ENCODE measurements at regions not wholly inside any gene's neighbourhood (a gene's known extent, or its start where the extent isn't known, plus 50 kb on each side); places are given as distances from the start of the nearest gene placed in this dataset.

DNA sequence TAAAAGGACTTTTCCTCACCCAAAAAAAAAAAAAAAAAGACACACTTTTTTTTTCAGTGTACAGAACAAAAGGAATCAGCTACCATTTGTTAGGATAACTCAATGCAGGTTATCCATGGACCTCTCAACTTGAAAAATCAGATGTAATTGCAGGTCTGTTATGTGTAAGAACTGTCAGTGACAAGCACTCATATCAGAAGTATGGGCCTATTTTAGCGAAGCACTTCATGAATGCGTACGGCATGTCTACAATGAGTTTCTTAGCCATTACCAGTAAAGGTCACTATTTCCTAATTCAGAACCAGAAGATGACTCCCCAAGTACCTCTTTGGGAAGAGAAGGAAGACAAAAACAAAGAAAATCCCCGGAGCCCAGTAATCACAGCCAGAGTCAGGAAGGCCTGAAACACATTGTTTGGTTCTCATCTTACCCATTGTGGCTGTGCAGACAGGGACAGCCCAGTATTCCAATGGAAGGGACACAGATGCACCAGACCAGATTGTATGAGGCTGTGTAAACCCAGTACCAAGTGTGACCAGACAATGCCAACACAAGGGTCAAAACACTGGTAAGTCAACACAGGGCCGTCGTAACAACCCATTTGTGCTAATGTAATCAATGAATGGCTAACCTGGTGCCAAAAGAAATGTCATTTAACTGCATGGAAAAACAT, 188.0 kb downstream of the PMP22 start:
- no peaks in the 10 kb centered on the region for H3K36me3 Mint-ChIP-seq
- DNase-seq = no peak
- peaks cover 0 to 6% (median 0%) of the 10 kb centered on the region in 7 donors for H3K9me3 Mint-ChIP-seq
- no peak for ATAC-seq (ENCODE audit: low read depth in 2 of 2)
- no peak overlapping the region for H3K4me3 Mint-ChIP-seq
- no peaks in the 10 kb centered on the region for H3K4me1 Mint-ChIP-seq
- H3K27me3 Mint-ChIP-seq = peaks cover 0 to 21% (median 11%) of the 10 kb centered on the region in 3 donors
- H3K27ac Mint-ChIP-seq = no peak overlapping the region

DNA sequence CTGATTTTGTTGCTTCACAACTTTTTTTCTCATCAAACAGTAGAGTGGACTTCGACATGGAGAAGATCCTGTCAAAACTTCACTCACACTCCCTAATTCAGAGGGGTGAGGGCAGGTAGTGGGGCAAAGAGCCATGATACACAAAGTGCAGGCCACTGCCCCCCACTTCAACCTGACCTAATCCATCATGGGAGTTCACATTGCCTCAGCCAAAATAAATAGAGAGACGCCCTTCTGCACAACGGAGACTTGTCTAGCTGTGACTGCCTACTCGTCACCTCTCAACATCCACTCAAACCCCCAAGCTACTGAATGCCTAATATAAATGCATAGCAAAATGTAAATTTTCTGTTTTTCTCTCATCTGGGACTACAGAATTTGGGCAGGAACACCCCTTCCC, 213.2 kb downstream of the PMP22 start:
- H3K36me3 Mint-ChIP-seq = no peaks in the 10 kb centered on the region
- no peak overlapping the region for H3K27ac Mint-ChIP-seq
- ATAC-seq (ENCODE audit: low read depth in 2 of 2) (no peak), DNase-seq (no peak)
- no peaks in the 10 kb centered on the region for H3K4me1 Mint-ChIP-seq
- no peak overlapping the region for H3K4me3 Mint-ChIP-seq
- H3K27me3 Mint-ChIP-seq = peaks cover 8 to 25% (median 22%) of the 10 kb centered on the region in 3 donors
- peaks cover 0 to 14% (median 2%) of the 10 kb centered on the region in 7 donors for H3K9me3 Mint-ChIP-seq

DNA sequence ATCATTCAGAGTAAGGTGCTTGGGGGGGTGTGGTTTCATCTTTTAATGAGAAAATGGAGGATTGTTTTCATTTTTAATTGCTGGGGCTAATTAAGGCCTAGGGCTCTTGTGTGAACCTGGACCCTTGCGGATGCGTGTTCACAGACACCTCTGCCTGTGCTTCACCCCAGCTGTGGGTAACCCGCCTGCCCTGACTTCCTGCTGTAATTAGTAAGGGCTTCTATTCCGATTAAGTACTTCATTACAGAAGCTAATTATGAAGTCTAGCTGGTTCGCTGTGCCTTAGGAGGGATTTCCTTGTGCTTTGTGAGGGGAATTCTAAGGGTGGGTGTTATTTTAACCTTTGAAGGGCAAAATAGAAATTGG, 215.3 kb downstream of the PMP22 start:
- H3K4me3 Mint-ChIP-seq = no peak overlapping the region
- H3K9me3 Mint-ChIP-seq = peaks cover 0 to 11% (median under 1%) of the 10 kb centered on the region in 7 donors
- DNase-seq (no peak), ATAC-seq (ENCODE audit: low read depth in 2 of 2) (no peak)
- H3K4me1 Mint-ChIP-seq = no peaks in the 10 kb centered on the region
- no peaks in the 10 kb centered on the region for H3K36me3 Mint-ChIP-seq
- H3K27me3 Mint-ChIP-seq = peaks cover 8 to 25% (median 20%) of the 10 kb centered on the region in 3 donors
- no peak overlapping the region for H3K27ac Mint-ChIP-seq

DNA sequence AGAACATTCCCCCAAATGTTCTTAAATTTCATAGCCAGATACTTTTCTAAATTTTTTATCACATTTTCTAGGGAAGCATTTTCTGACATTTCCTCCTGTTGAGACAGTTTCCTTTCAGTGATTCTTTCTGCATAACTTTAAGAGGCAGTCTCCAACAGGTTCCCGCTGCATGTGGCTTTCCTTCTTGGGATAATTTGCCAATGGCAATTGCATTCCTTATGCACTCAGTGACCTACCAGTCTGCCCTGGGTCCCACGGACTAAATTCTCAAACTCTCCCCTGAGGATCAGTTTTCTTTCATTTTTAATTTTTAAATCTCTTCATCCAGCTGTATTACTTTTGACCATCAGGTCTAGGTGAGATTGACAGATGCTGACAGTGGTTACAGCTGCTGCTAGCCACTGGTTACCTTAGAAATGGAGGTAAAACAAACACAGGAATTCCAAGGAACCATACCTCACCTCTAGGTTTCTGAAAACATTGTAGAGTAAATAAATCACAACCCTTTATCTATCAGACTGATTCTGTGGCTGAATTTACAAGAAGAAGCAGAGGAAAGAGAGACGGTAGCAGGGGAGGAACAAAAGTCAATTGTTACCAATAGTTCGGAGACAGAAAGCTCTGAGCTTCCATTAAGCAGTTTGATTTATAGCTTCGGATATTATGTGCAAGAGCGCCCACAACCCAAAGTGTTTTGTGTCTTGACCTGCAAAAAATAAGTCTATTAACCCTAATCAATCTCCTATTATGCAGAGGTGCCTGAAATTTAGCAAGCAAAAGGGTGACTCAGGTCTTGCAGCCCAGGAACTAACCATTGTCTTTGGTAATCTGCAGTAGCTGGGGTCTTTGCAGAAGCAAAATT, 216.0 kb downstream of the PMP22 start:
- Mint-ChIP-seq H3K4me3 (no peak overlapping the region), H3K9me3 (peaks cover 0 to 13% (median 0%) of the 10 kb centered on the region in 7 donors), H3K27me3 (peaks cover 8 to 25% (median 23%) of the 10 kb centered on the region in 3 donors), H3K27ac (no peak overlapping the region), H3K4me1 (no peaks in the 10 kb centered on the region), H3K36me3 (no peaks in the 10 kb centered on the region)
- DNase-seq (no peak), ATAC-seq (ENCODE audit: low read depth in 2 of 2) (no peak)

DNA sequence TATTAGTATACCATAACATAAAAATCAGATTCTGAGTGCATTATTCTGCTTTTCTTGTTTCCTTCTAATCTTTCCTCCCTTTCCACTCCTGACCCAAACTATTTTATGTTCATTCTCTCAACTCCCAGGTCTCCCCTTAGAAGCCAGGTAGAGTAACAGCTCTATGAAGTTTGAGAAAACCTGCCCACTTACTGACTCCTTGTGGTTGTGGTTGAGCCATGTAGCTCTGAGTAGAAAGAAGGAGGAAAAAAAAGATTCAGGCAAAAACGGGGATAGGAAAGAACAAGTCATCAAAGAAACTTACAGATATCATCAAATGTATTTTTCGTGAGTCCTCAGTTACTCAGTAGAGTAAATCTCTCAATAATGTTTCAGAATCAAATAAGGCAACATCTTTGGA, 216.7 kb downstream of the PMP22 start:
- Mint-ChIP-seq H3K4me1 (no peaks in the 10 kb centered on the region), H3K9me3 (peaks cover 0 to 7% (median 0%) of the 10 kb centered on the region in 7 donors), H3K4me3 (no peak overlapping the region), H3K27ac (no peak overlapping the region), H3K27me3 (peaks cover 8 to 25% (median 24%) of the 10 kb centered on the region in 3 donors), H3K36me3 (no peaks in the 10 kb centered on the region)
- ATAC-seq (ENCODE audit: low read depth in 2 of 2) (no peak), DNase-seq (no peak)

DNA sequence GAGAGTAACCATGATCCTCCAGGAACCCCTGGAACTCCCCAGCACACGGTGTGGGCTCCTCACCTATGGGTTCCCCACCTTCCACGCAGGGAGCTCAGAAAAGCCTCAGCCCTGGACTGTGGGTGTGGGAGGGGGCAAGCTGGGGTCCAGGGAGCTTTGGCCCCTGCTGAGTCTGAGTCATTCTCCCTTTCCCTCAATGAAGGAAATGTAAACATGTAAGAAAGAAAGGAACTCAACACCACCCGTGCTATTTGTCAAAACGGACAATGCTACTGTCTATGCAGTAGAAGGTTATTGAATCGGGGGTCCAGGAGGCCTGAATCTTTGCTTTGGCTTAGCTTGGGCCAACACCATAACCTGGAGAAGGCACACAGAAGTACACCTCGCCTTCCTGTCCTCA, 222.8 kb downstream of the PMP22 start:
- no peak for DNase-seq
- Mint-ChIP-seq H3K27ac (no peak overlapping the region), H3K27me3 (peaks cover 3 to 12% (median 5%) of the 10 kb centered on the region in 3 donors), H3K4me3 (no peak overlapping the region), H3K9me3 (peaks cover 0 to 5% (median 0%) of the 10 kb centered on the region in 7 donors), H3K36me3 (no peaks in the 10 kb centered on the region), H3K4me1 (no peaks in the 10 kb centered on the region)
- ATAC-seq (ENCODE audit: low read depth in 2 of 2) = no peak

DNA sequence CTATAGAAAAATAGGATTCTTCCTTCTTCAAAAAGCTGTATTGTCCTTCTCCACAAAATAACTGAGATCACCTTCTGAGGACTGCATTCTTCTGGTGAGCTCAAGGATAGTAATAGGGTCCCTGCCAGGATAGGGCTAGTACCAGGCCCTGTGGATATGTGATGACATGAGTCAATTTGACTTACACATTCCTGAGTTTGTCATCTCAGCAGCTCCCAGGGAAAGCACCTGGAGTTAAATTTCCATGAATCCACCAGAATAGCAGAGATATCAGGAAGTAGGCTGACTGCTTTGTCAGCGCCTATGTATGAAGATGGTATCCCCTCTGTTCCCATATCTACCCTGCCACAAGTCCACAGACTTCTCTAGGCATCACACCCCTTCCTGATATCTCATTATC, 225.8 kb downstream of the PMP22 start:
- Mint-ChIP-seq H3K4me1 (no peaks in the 10 kb centered on the region), H3K27me3 (peaks cover 0 to 17% (median 5%) of the 10 kb centered on the region in 3 donors), H3K4me3 (no peak overlapping the region), H3K9me3 (peaks cover 0 to 3% (median 0%) of the 10 kb centered on the region in 7 donors), H3K27ac (no peak overlapping the region), H3K36me3 (no peaks in the 10 kb centered on the region)
- no peak for ATAC-seq (ENCODE audit: low read depth in 2 of 2)
- no peak for DNase-seq

DNA sequence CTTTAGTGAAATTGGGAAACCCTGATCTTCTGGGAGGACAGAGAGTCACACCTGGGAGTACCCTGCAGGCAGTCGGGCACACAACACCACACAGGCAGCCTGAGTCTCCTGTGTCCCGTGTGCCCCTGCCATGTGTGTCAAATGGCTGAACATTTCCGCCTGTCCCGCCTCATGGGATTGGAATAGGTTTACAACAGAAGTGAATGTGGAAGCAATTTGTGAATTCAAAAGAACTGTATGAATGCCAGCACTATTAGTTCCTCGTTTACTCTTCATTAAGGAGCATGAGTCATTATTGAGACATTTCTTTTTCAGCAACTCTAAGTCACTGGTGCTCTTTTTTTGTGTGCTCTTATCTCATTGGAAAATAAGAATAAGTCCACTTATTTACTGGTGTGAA, 226.5 kb downstream of the PMP22 start:
- Mint-ChIP-seq H3K4me3 (no peak overlapping the region), H3K36me3 (no peaks in the 10 kb centered on the region), H3K4me1 (no peaks in the 10 kb centered on the region), H3K9me3 (peaks cover 0 to 3% (median 0%) of the 10 kb centered on the region in 7 donors), H3K27ac (no peak overlapping the region), H3K27me3 (peaks cover 0 to 14% (median 5%) of the 10 kb centered on the region in 3 donors)
- DNase-seq (no peak), ATAC-seq (ENCODE audit: low read depth in 2 of 2) (no peak)

DNA sequence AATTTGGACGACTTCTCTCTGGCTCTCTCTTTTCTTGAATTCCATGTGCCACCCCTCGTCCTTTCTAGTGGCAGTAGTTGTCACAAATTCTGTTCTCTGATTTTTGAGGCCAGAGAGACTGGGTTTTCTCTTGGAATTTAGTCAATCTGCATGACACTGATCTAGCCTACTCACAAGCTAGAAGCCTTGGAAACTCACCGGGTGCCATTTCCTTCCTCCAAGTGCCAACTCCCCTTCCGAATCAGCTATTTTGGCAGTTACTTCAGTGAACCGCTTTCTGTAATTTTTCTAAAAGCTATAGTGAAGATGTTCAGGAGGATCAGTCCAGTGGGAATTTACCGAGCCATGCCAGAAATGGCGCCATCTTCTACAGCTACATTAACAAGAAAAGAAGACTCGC, 228.9 kb downstream of the PMP22 start:
- no peaks in the 10 kb centered on the region for H3K4me1 Mint-ChIP-seq
- peaks cover 15 to 27% (median 17%) of the 10 kb centered on the region in 3 donors for H3K27me3 Mint-ChIP-seq
- no peaks in the 10 kb centered on the region for H3K36me3 Mint-ChIP-seq
- H3K9me3 Mint-ChIP-seq = peaks cover 0 to 3% (median 0%) of the 10 kb centered on the region in 7 donors
- no peak overlapping the region for H3K27ac Mint-ChIP-seq
- no peak overlapping the region for H3K4me3 Mint-ChIP-seq
- DNase-seq (no peak), ATAC-seq (ENCODE audit: low read depth in 2 of 2) (no peak)

DNA sequence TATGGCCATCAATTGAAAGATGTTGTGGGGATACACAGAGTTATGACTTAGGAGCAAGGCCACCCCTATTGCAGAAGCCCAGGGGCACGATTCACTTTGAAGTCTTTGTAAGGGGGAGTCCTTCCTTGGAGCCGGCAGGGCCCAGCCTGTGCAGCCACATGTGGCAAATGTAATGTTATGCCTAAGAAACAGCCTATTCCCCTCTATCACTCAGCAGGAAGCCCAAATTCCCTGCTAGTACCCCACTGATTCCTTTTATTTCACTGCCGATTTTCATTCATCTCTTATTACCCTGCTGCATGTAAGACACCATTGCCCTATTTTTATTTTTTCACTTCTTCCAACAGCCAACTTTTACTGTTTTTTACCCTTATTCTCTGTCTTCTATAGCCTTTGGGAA, 233.2 kb downstream of the PMP22 start:
- Mint-ChIP-seq H3K27ac (no peak overlapping the region), H3K4me3 (no peak overlapping the region)

DNA sequence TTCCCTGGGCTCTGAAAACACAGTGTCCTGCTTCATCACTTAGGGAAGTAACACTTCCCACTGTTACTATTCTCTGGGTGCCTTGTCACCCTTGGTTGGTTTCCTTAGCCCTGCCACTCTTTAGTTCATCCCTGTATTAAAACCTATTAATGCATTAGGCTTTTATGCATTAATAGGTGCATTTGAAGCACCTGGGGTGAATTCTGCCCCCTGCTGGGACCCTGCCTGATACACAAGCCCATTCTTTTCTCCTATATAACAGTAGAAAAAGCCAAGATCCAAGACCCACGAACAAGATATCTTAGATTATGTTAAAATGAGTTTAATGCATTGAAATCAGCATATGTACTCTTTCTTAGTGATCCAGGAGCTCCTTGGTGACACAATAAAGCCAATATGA, 235.7 kb downstream of the PMP22 start:
- Mint-ChIP-seq H3K27me3 (peaks cover 16 to 32% (median 19%) of the 10 kb centered on the region in 3 donors), H3K4me1 (no peaks in the 10 kb centered on the region), H3K36me3 (no peaks in the 10 kb centered on the region), H3K27ac (no peak overlapping the region), H3K9me3 (peaks cover 0 to 1% (median 0%) of the 10 kb centered on the region in 7 donors), H3K4me3 (no peak overlapping the region)
- ATAC-seq (ENCODE audit: low read depth in 2 of 2) = no peak
- DNase-seq = no peak

More for the DNA sequence above, 233.2 kb downstream of the PMP22 start:
- H3K4me1 Mint-ChIP-seq = no peaks in the 10 kb centered on the region
- no peak for ATAC-seq (ENCODE audit: low read depth in 2 of 2)
- H3K9me3 Mint-ChIP-seq = peaks cover 0 to 3% (median 0%) of the 10 kb centered on the region in 7 donors
- DNase-seq = no peak
- no peaks in the 10 kb centered on the region for H3K36me3 Mint-ChIP-seq
- H3K27me3 Mint-ChIP-seq = peaks cover 12 to 25% (median 19%) of the 10 kb centered on the region in 3 donors

DNA sequence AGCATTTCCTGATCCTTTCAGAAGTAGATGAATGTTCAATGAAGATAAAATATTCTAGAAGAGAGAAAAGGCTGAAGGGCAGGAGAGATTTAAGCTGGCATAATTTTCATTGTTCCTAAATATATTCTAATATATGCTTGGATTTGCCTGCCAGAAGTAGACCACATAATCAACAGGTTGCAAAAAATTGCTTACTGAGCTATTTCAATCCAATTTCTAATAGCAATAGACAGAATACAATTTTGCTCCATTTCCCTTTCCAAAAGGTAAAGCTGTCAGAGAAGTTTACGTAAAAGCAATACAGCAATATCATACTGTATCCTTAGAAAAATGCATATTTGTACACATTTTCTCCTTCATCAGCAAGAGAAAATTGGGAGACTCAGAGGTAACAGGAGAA, 237.3 kb downstream of the PMP22 start:
- Mint-ChIP-seq H3K27me3 (peaks cover 13 to 25% (median 16%) of the 10 kb centered on the region in 3 donors), H3K27ac (no peak overlapping the region), H3K36me3 (no peaks in the 10 kb centered on the region), H3K9me3 (peaks cover 0 to 2% (median 0%) of the 10 kb centered on the region in 7 donors), H3K4me1 (no peaks in the 10 kb centered on the region), H3K4me3 (no peak overlapping the region)
- DNase-seq = no peak
- no peak for ATAC-seq (ENCODE audit: low read depth in 2 of 2)

DNA sequence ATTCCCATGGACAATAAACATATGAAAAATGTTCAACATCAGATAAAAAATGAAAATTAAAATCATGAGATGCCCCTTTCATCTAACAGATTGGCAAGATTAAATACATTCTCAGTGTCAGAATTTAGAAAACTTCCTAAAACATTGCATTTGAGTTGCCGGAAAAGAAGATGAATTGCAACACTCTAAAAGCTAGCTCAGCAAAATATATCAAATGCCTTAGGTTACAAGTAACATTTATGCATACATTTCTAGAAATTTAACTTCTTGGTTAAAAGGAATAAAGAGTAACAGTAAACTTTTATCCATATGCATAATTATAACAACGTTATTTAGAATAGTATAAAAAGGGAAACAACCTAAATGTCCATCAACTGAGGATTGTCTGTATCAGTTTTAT, 239.0 kb downstream of the PMP22 start:
- DNase-seq = no peak
- Mint-ChIP-seq H3K27me3 (peaks cover 4 to 15% (median 7%) of the 10 kb centered on the region in 3 donors), H3K27ac (no peak overlapping the region), H3K9me3 (peaks cover 0 to 6% (median 0%) of the 10 kb centered on the region in 7 donors), H3K36me3 (no peaks in the 10 kb centered on the region), H3K4me1 (no peaks in the 10 kb centered on the region), H3K4me3 (no peak overlapping the region)
- ATAC-seq (ENCODE audit: low read depth in 2 of 2) = no peak
